ENCODE measurements at regions not wholly inside any gene's neighbourhood (a gene's known extent, or its start where the extent isn't known, plus 50 kb on each side); places are given as distances from the start of the nearest gene placed in this dataset.

- H3K4me1 Mint-ChIP-seq, result peaks cover 15% of the 10 kb centered on the region
- H3K4me3 Mint-ChIP-seq, result no peak overlapping the region
- H3K27me3 Mint-ChIP-seq, result peaks cover 12% of the 10 kb centered on the region
- no peak for ATAC-seq
- no peak overlapping the region for H3K27ac Mint-ChIP-seq
- H3K36me3 Mint-ChIP-seq (ENCODE audit: low read depth), result no peaks in the 10 kb centered on the region
- peaks cover 4% of the 10 kb centered on the region for H3K9me3 Mint-ChIP-seq
- DNase-seq, result no peak
Measured at GRCh38 chr9:7226007-7226640, 468.4 kb downstream of the KDM4C start.

Data from activated naive CD8-positive, alpha-beta T cell treated with anti-CD3 and anti-CD28 coated beads, Interleukin-2, amount 50 U/mL, for 24 hours (primary cell).